ENCODE measurements at regions not wholly inside any gene's neighbourhood (a gene's known extent, or its start where the extent isn't known, plus 50 kb on each side); places are given as distances from the start of the nearest gene placed in this dataset.

- Histone ChIP-seq H3K9ac (ENCODE audit: low read length) (no peak overlapping the region), H3K79me2 (ENCODE audit: insufficient read depth, low read length) (no peaks in the 10 kb centered on the region), H3K27me3 (ENCODE audit: low read length) (no peaks in the 10 kb centered on the region), H3F3A (ENCODE audit: insufficient read depth) (no peaks in the 10 kb centered on the region), H3K9me3 (ENCODE audit: insufficient read depth, low read length) (no peaks in the 10 kb centered on the region), H3K9me2 (replicated peaks; ENCODE audit: insufficient read depth, low read length) (no peaks in the 10 kb centered on the region), H4K20me1 (ENCODE audit: low read depth, low read length) (no peaks in the 10 kb centered on the region), H3K27ac (ENCODE audit: low read depth, low read length) (no peak overlapping the region), H2AFZ (ENCODE audit: low read depth, low read length, severe bottlenecking) (no peak overlapping the region), H3K4me2 (ENCODE audit: low read depth, low read length, poor library complexity, severe bottlenecking) (no peak overlapping the region), H3K36me3 (ENCODE audit: low read length) (no peaks in the 10 kb centered on the region), H3K4me3 (ENCODE audit: insufficient read depth, low read length, poor library complexity, severe bottlenecking) (no peak overlapping the region)
- TF ChIP-seq CTCF (IDR thresholded peaks at IDR 0.05; ENCODE audit: insufficient read depth, low read length, poor library complexity, severe bottlenecking): no peak
- TF ChIP-seq EZH2phosphoT487 (conservative IDR thresholded peaks at IDR 0.05; ENCODE audit: low read length): no peak
These were observed 1005.9 kb upstream of the WWC1 start for GRCh38 chr5:167285591-167285990.

GRCh38 chr5:167286891-167287290 is 1004.6 kb upstream of the WWC1 start:
- no peaks in the 10 kb centered on the region for H3K36me3 ChIP-seq (ENCODE audit: low read length)
- H3K9ac ChIP-seq (ENCODE audit: low read length): no peak overlapping the region
- no peak overlapping the region for H3K27ac ChIP-seq (ENCODE audit: low read depth, low read length)
- H3K4me2 ChIP-seq (ENCODE audit: low read depth, low read length, poor library complexity, severe bottlenecking): no peak overlapping the region
- H3K27me3 ChIP-seq (ENCODE audit: low read length): 0 out of 2 replicates have a peak, but pooled peaks cover 3% of the 10 kb centered on the region
- H3F3A ChIP-seq (ENCODE audit: insufficient read depth): no peaks in the 10 kb centered on the region
- H3K9me3 ChIP-seq (ENCODE audit: insufficient read depth, low read length): no peaks in the 10 kb centered on the region
- H3K9me2 ChIP-seq (replicated peaks; ENCODE audit: insufficient read depth, low read length): no peaks in the 10 kb centered on the region
- no peak overlapping the region for H3K4me3 ChIP-seq (ENCODE audit: insufficient read depth, low read length, poor library complexity, severe bottlenecking)
- no peaks in the 10 kb centered on the region for H3K79me2 ChIP-seq (ENCODE audit: insufficient read depth, low read length)
- H4K20me1 ChIP-seq (ENCODE audit: low read depth, low read length): no peaks in the 10 kb centered on the region
- H2AFZ ChIP-seq (ENCODE audit: low read depth, low read length, severe bottlenecking): no peak overlapping the region
- no peak for TF ChIP-seq CTCF (IDR thresholded peaks at IDR 0.05; ENCODE audit: insufficient read depth, low read length, poor library complexity, severe bottlenecking)
- no peak for TF ChIP-seq EZH2phosphoT487 (conservative IDR thresholded peaks at IDR 0.05; ENCODE audit: low read length)

- H2AFZ ChIP-seq (ENCODE audit: low read depth, low read length, severe bottlenecking): no peak overlapping the region
- 0 out of 2 replicates have a peak, but pooled peaks cover 3% of the 10 kb centered on the region for H3K27me3 ChIP-seq (ENCODE audit: low read length)
- H3K9me3 ChIP-seq (ENCODE audit: insufficient read depth, low read length): no peaks in the 10 kb centered on the region
- H3K27ac ChIP-seq (ENCODE audit: low read depth, low read length): no peak overlapping the region
- H3K4me2 ChIP-seq (ENCODE audit: low read depth, low read length, poor library complexity, severe bottlenecking): no peak overlapping the region
- no peaks in the 10 kb centered on the region for H3F3A ChIP-seq (ENCODE audit: insufficient read depth)
- H3K9ac ChIP-seq (ENCODE audit: low read length): no peak overlapping the region
- no peaks in the 10 kb centered on the region for H3K79me2 ChIP-seq (ENCODE audit: insufficient read depth, low read length)
- no peaks in the 10 kb centered on the region for H3K9me2 ChIP-seq (replicated peaks; ENCODE audit: insufficient read depth, low read length)
- no peaks in the 10 kb centered on the region for H4K20me1 ChIP-seq (ENCODE audit: low read depth, low read length)
- TF ChIP-seq EZH2phosphoT487 (conservative IDR thresholded peaks at IDR 0.05; ENCODE audit: low read length): no peak
- H3K4me3 ChIP-seq (ENCODE audit: insufficient read depth, low read length, poor library complexity, severe bottlenecking): no peak overlapping the region
- H3K36me3 ChIP-seq (ENCODE audit: low read length): no peaks in the 10 kb centered on the region
These were observed 1001.0 kb upstream of the WWC1 start for GRCh38 chr5:167290478-167290877.

- H3K27me3 ChIP-seq (ENCODE audit: low read length): 0 out of 2 replicates have a peak, but pooled peaks cover 3% of the 10 kb centered on the region
- H3K4me3 ChIP-seq (ENCODE audit: insufficient read depth, low read length, poor library complexity, severe bottlenecking): no peak overlapping the region
- H3K9ac ChIP-seq (ENCODE audit: low read length): no peak overlapping the region
- no peak for TF ChIP-seq EZH2phosphoT487 (conservative IDR thresholded peaks at IDR 0.05; ENCODE audit: low read length)
- no peak for TF ChIP-seq CTCF (IDR thresholded peaks at IDR 0.05; ENCODE audit: insufficient read depth, low read length, poor library complexity, severe bottlenecking)
- no peaks in the 10 kb centered on the region for H3K79me2 ChIP-seq (ENCODE audit: insufficient read depth, low read length)
- no peaks in the 10 kb centered on the region for H4K20me1 ChIP-seq (ENCODE audit: low read depth, low read length)
- H3K36me3 ChIP-seq (ENCODE audit: low read length): no peaks in the 10 kb centered on the region
- no peak overlapping the region for H3K27ac ChIP-seq (ENCODE audit: low read depth, low read length)
- H3K9me3 ChIP-seq (ENCODE audit: insufficient read depth, low read length): no peaks in the 10 kb centered on the region
- H3K9me2 ChIP-seq (replicated peaks; ENCODE audit: insufficient read depth, low read length): no peaks in the 10 kb centered on the region
- H2AFZ ChIP-seq (ENCODE audit: low read depth, low read length, severe bottlenecking): no peak overlapping the region
- no peak overlapping the region for H3K4me2 ChIP-seq (ENCODE audit: low read depth, low read length, poor library complexity, severe bottlenecking)
- H3F3A ChIP-seq (ENCODE audit: insufficient read depth): no peaks in the 10 kb centered on the region
These were observed 996.4 kb upstream of the WWC1 start for GRCh38 chr5:167294882-167295680.

Data from SU-DHL-6 (cell line).